B cell (primary cell): ENCODE measurements at regions not wholly inside any gene's neighbourhood (a gene's known extent, or its start where the extent isn't known, plus 50 kb on each side); places are given as distances from the start of the nearest gene placed in this dataset.

Source experiments
- ATAC-seq: fragments of 200-7000 bp; cut with Tn5 transposase; one replicate; pipeline ENCODE4 v1.10.0; 2021; ENCODE audit warnings: low read depth, mild to moderate bottlenecking, moderate number of reproducible peaks, moderate library complexity
- CTCF ChIA-PET: fragments of 350-600 bp; sonication (Branson Sonifier 250); formaldehyde crosslinking; loops from one replicate; lab custom pipeline; 2021; ENCODE audit warnings: antibody characterized with exemption, inconsistent platforms; lab: Charles Lee
- POLR2A ChIA-PET: fragments of 350-600 bp; sonication (Branson Sonifier 250); formaldehyde crosslinking; loops from one replicate; lab custom pipeline; 2021; ENCODE audit warnings: antibody characterized with exemption; lab: Charles Lee
- DNase-seq: peaks from one replicate; pipeline ENCODE4 v3.0.0; 2013
- H2AFZ ChIP-seq: 2 replicates; pipeline ENCODE4 v1.6.1; 2012; ENCODE audit warnings: mild to moderate bottlenecking, low read depth, low read length; ENCODE audit not compliant: insufficient read depth, poor library complexity, severe bottlenecking
- H3K27ac ChIP-seq, 2 donors: 1 replicate in 1 of 2; 2 replicates in 1 of 2; pipeline ENCODE4 v1.5.1; 2012 to 2013; ENCODE audit warnings: low read length in 2 of 2, mild to moderate bottlenecking in 2 of 2, moderate library complexity in 1 of 2
- H3K27me3 ChIP-seq, 4 experiments: fragments of 200-600 bp in 1 of 4; sonication (generic) in 1 of 4; replicated peaks in 1 of 4; 1 replicate in 2 of 4; 2 replicates in 2 of 4; pipeline versions ENCODE4 v1.6.1 to v1.7.0; 2013 to 2016; ENCODE audit warnings: low read length in 3 of 4, mild to moderate bottlenecking in 2 of 4, mixed read lengths in 1 of 4, moderate library complexity in 1 of 4; ENCODE audit not compliant: insufficient read depth in 4 of 4, control insufficient read depth in 3 of 4; ENCODE audit errors: control extremely low read depth in 1 of 4
- H3K36me3 ChIP-seq, 2 experiments: replicated peaks in 1 of 2; 1 replicate in 1 of 2; 2 replicates in 1 of 2; pipeline versions ENCODE4 v1.6.1 to v1.7.1; 2013; ENCODE audit warnings: low read length in 1 of 2; ENCODE audit not compliant: insufficient read depth in 2 of 2, control insufficient read depth in 1 of 2; ENCODE audit errors: control extremely low read depth in 1 of 2, extremely low read depth in 1 of 2
- H3K4me1 ChIP-seq, 2 donors: fragments of 200-600 bp in 1 of 2; sonication (generic) in 1 of 2; 1 replicate in 1 of 2; 2 replicates in 1 of 2; pipeline versions ENCODE4 v1.5.1 to v1.6.1; 2013 to 2017; ENCODE audit warnings: low read length in 2 of 2; ENCODE audit not compliant: control insufficient read depth in 2 of 2, insufficient read depth in 2 of 2
- H3K4me2 ChIP-seq: replicated peaks from 2 replicates; pipeline ENCODE3; 2012; ENCODE audit warnings: mild to moderate bottlenecking, low read depth, low read length; ENCODE audit not compliant: poor library complexity, severe bottlenecking
- H3K4me3 ChIP-seq, 5 experiments: fragments of 200-600 bp in 1 of 5; sonication (generic) in 1 of 5; 1 replicate in 3 of 5; 2 replicates in 2 of 5; pipeline versions ENCODE4 v1.5.1 to v1.7.0; 2011 to 2016; ENCODE audit warnings: low read length in 4 of 5, mild to moderate bottlenecking in 4 of 5, low read depth in 2 of 5, control low read depth in 1 of 5, moderate library complexity in 1 of 5; ENCODE audit not compliant: insufficient read depth in 1 of 5; ENCODE audit errors: control extremely low read depth in 1 of 5, extremely low read depth in 1 of 5
- H3K79me2 ChIP-seq: fragments of 200-600 bp; sonication (generic); one replicate; pipeline ENCODE4 v1.6.0; 2016; ENCODE audit warnings: low read length; ENCODE audit not compliant: control insufficient read depth, insufficient read depth
- H3K9ac ChIP-seq: fragments of 200-600 bp; sonication (generic); 2 replicates; pipeline ENCODE4 v1.6.1; 2017; ENCODE audit warnings: mild to moderate bottlenecking, low read length, moderate library complexity
- H3K9me3 ChIP-seq, 3 donors: one replicate each; pipeline versions ENCODE4 v1.6.1 to v1.7.1; 2013; ENCODE audit warnings: low read length in 2 of 3; ENCODE audit not compliant: control insufficient read depth in 2 of 3, insufficient read depth in 1 of 3; ENCODE audit errors: control extremely low read depth in 1 of 3
- H4K20me1 ChIP-seq: 2 replicates; pipeline ENCODE4 v1.6.0; 2012; ENCODE audit warnings: mild to moderate bottlenecking, low read length; ENCODE audit not compliant: insufficient read depth, control insufficient read depth, poor library complexity, severe bottlenecking
- H3K27ac Mint-ChIP-seq: one replicate; pipeline ENCODE4 v1.8.0; 2021; ENCODE audit warnings: mixed read lengths
- H3K27me3 Mint-ChIP-seq: one replicate; pipeline ENCODE4 v1.8.0; 2021; ENCODE audit warnings: mixed read lengths
- H3K4me1 Mint-ChIP-seq: one replicate; pipeline ENCODE4 v1.8.0; 2021; ENCODE audit warnings: mixed read lengths
- H3K4me3 Mint-ChIP-seq: one replicate; pipeline ENCODE4 v1.8.0; 2021; ENCODE audit warnings: mixed read lengths
- H3K9me3 Mint-ChIP-seq: one replicate; pipeline ENCODE4 v1.8.0; 2022; ENCODE audit warnings: mixed read lengths; ENCODE audit not compliant: insufficient read depth
- EZH2 ChIP-seq: IDR thresholded peaks from 2 replicates; pipeline ENCODE4 v1.6.1; 2012; ENCODE audit warnings: borderline replicate concordance, low read depth, mild to moderate bottlenecking, moderate library complexity, low read length; ENCODE audit not compliant: insufficient read depth, poor library complexity, severe bottlenecking
- WGBS: methylation state at CpG from one replicate; pipeline ENCODE4 v1.1.5; 2013; ENCODE audit warnings: missing lambda C conversion rate; ENCODE audit not compliant: insufficient coverage; 5-methylcytosine and 5-hydroxymethylcytosine counted together
- intact Hi-C: fragments of 100-400 bp; cut with micrococcal nuclease; formaldehyde crosslinking; loops from one replicate; pipeline ENCODE4 v1.10.0; 2022
- TF ChIP-seq, protein P1 (sequence below): fragments of 200-600 bp; IDR thresholded peaks from one replicate; pipeline ENCODE4 v1.8.0; 2022; ENCODE audit warnings: antibody characterized with exemption, mild to moderate bottlenecking

DNA sequence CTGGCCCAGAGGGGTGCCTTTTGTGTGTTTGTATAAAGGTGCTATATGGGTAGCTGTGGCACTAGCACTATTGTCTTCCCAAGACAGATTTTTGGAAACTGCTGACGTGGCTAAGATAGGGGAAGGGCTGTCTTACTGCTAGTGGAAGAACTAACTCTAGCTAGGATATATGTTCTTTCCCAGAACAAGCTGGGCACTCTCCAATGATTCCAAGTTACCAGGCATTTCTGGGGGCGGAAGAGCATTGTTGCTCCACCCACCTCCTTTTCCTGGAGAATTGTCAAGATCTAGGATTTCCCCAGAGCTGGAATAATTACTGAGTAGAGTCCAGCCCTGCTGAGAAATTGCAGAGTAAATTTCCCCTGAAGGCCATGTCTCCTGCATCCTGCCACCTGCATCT is 408.3 kb downstream of the KLF5 start:
- Histone ChIP-seq H3K9me3 (no peaks in the 10 kb centered on the region), H3K36me3 (no peaks in the 10 kb centered on the region), H3K4me2 (no peak overlapping the region), H3K4me3 (no peak overlapping the region), H3K79me2 (no peaks in the 10 kb centered on the region), H3K27me3 (no peaks in the 10 kb centered on the region), H3K9ac (no peak overlapping the region), H2AFZ (no peak overlapping the region), H3K4me1 (no peaks in the 10 kb centered on the region), H3K27ac (no peak overlapping the region), H4K20me1 (no peaks in the 10 kb centered on the region)
- ChIA-PET POLR2A (no interaction called here), CTCF (no interaction called here)
- Mint-ChIP-seq H3K9me3 (peaks cover 6% of the 10 kb centered on the region), H3K4me3 (no peak overlapping the region), H3K27me3 (no peaks in the 10 kb centered on the region), H3K4me1 (no peaks in the 10 kb centered on the region), H3K27ac (no peak overlapping the region)
- intact Hi-C loops: no loop called here
- TF ChIP-seq EZH2: no peak
- TF ChIP-seq, protein P1, sequence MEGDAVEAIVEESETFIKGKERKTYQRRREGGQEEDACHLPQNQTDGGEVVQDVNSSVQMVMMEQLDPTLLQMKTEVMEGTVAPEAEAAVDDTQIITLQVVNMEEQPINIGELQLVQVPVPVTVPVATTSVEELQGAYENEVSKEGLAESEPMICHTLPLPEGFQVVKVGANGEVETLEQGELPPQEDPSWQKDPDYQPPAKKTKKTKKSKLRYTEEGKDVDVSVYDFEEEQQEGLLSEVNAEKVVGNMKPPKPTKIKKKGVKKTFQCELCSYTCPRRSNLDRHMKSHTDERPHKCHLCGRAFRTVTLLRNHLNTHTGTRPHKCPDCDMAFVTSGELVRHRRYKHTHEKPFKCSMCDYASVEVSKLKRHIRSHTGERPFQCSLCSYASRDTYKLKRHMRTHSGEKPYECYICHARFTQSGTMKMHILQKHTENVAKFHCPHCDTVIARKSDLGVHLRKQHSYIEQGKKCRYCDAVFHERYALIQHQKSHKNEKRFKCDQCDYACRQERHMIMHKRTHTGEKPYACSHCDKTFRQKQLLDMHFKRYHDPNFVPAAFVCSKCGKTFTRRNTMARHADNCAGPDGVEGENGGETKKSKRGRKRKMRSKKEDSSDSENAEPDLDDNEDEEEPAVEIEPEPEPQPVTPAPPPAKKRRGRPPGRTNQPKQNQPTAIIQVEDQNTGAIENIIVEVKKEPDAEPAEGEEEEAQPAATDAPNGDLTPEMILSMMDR: no peak
- DNase-seq (no peak), ATAC-seq (no peak)
- WGBS: 100% methylated on average over 1 of the region's 2 CpGs

DNA sequence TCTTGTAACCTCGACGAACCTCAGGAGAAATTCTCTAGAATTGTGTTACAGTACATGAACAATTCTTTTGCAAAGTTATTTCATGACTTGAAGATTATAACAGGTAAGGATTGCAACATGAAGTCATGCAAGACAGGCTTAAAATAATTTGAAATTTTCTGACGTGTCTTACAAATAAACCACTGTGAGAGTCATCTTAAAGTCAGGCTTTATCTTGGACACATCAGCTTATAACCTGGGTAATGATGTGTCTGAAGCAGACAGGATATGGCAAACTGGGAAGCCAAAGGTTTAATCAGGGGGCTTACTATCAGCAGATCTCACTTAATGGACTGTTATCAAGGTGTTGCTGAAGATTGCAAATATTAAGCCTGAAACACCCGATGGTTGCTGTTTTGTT is 407.8 kb downstream of the KLF5 start:
- H3K9me3 ChIP-seq: no peaks in the 10 kb centered on the region
- no peak overlapping the region for H3K4me3 ChIP-seq
- TF ChIP-seq EZH2: no peak
- TF ChIP-seq, protein P1: no peak
- ChIA-PET CTCF (no interaction called here), POLR2A (no interaction called here)
- no peaks in the 10 kb centered on the region for H4K20me1 ChIP-seq
- H2AFZ ChIP-seq: no peak overlapping the region
- Mint-ChIP-seq H3K4me1 (no peaks in the 10 kb centered on the region), H3K27me3 (no peaks in the 10 kb centered on the region), H3K27ac (no peak overlapping the region), H3K4me3 (no peak overlapping the region), H3K9me3 (peaks cover 6% of the 10 kb centered on the region)
- ATAC-seq: no peak
- no peak overlapping the region for H3K9ac ChIP-seq
- DNase-seq: no peak
- H3K79me2 ChIP-seq: no peaks in the 10 kb centered on the region
- no peaks in the 10 kb centered on the region for H3K27me3 ChIP-seq
- no peak overlapping the region for H3K27ac ChIP-seq
- intact Hi-C loops: no loop called here
- H3K4me2 ChIP-seq: no peak overlapping the region
- no peaks in the 10 kb centered on the region for H3K36me3 ChIP-seq
- no peaks in the 10 kb centered on the region for H3K4me1 ChIP-seq
- 89% methylated on average over 1 of the region's 4 CpGs for WGBS
